Epithelial cell of prostate (primary cell): ENCODE measurements at regions not wholly inside any gene's neighbourhood (a gene's known extent, or its start where the extent isn't known, plus 50 kb on each side); places are given as distances from the start of the nearest gene placed in this dataset.

Experiments
- DNase-seq: peaks from one replicate; pipeline ENCODE4 v3.0.0-alpha.2; 2011; ENCODE audit warnings: low read depth, low spot score
- H3K27ac ChIP-seq: fragments of 450-650 bp; 2 replicates; pipeline ENCODE4 v1.5.1; 2017; ENCODE audit warnings: mild to moderate bottlenecking

DNA sequence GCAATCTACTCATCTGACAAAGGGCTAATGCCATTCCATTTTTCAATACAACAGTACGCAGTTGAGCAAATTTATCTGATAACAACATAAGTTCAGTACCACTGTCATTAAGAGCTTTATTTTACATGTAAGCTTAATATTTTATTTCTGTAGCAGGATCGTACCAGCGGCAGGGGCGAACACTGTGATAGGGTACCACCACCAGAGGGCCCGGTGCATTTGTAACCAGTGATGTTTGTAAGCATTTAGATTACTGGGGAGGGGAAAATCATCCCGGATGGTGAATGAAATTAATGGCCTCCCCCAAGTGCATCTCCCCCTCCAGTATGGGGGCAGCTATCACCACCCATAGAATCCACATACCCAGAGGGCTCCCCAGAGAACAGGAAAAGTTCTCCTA is 179.0 kb downstream of the ADGRA3 start:
- H3K27ac ChIP-seq = no peak overlapping the region
- DNase-seq = no peak

DNA sequence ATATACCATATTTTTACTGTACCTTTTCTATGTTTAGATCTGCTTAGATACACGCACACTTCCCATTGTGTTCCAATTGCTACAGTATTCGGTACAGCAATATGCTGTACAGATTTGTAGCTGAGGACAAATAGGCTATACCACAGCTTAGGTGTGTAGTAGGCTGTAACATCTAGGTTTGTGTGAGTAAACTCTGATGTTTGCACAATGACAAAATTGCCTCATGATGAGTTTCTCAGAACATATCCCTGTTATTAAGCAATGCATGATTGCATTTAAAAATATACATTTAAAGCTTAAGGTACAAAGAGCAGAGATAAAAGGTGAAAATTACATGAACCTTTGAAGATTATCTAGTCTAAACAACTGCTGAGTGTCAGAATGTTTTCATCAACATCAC is 181.7 kb downstream of the ADGRA3 start:
- no peak for DNase-seq

DNA sequence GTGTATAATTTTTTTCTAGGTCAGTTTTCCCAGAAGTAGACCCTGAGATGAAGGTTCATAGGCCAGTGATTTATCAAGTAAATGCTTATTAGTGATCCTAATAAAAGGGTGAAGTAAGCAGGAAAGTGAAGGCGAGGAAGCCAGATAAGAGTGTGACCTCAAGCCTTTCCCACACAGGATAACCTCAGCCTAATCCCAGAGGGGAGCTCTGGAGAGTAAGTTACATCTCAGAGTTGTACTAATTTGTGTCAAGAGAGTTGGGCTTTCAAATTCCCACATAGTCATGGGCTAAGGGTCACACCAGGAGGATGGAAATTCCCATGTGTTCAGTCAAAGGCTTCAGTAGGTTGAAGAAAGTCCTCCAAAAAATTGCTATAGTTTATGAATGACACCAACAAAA is 191.4 kb downstream of the ADGRA3 start:
- no peak for DNase-seq
- H3K27ac ChIP-seq = no peak overlapping the region

More for the DNA sequence above, 181.7 kb downstream of the ADGRA3 start:
- H3K27ac ChIP-seq = no peak overlapping the region

DNA sequence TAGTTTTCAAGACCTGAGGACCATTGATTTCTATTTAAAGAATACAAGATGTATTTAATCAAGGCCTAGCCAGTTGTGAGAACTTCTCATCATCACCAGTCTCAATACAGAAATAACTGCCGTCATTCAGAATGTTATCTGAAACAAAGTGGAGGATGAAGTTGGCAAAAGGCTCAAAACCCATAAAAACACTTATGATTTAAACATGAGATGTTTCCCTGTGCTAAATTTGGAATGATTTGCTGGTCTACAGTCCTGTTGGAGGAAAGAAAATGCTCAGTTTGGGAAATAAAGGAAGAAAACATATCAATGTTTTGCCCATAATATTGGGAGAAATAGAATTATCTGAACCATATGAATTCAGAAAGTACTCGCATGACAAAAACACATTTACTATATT is 192.2 kb downstream of the ADGRA3 start:
- DNase-seq = no peak
- H3K27ac ChIP-seq = no peak overlapping the region

DNA sequence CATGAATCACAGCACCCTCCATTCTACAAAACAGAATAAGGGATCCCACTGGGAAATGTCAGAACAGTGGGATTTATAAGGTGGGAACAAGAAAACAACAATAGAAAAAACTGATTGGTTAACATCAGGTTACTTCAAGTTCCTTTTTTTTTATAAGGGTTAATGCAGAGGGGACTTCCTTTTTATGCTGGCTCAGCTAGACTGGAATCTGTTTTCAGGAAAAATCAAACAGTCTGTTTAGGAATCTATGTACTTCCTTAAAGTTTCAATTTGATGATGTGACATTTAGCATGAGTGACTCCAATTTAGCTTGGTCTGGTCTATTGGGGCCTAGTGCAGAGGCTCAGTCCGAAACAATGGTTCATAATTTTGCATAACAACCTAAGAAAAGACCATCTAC is 192.9 kb downstream of the ADGRA3 start:
- H3K27ac ChIP-seq = no peak overlapping the region
- no peak for DNase-seq

DNA sequence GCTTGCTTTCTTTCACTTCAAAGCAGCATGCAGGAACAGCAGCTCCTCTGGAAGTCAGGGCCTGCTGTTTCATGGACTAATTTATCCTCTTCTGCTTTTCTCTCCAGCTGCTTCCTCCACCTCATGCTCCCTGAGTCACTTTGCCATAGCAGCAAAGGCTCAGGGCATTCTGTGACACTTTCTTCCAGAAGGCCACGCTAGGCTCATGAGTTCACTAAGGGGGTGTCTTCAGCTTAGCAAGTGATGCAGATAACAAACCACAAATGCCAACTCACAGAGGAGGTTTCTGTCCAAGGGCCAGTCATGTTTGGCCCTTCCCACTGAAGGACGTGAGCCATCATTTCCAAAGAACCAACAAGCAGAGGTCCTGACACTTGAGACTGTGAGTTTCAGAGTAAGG is 200.2 kb downstream of the ADGRA3 start:
- H3K27ac ChIP-seq = no peak overlapping the region
- no peak for DNase-seq

DNA sequence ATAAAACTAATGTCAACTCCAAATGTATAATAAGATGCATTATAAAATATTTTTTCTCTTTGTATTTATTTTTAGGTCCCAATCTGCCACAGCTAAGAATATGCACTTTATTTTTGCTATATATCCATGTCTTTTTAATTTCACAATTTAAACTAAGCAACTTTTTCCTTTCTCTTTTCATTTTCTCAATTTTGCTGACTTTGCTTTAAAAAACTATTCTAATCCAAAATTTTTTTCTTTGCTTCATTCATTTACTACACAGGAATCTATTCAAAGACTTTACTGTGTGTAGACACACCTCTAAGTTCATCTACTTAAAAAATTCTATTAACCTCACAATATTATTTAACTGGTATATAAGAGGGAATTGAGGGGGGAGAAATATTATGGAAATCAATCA is 201.9 kb downstream of the ADGRA3 start:
- DNase-seq = no peak
- no peak overlapping the region for H3K27ac ChIP-seq

DNA sequence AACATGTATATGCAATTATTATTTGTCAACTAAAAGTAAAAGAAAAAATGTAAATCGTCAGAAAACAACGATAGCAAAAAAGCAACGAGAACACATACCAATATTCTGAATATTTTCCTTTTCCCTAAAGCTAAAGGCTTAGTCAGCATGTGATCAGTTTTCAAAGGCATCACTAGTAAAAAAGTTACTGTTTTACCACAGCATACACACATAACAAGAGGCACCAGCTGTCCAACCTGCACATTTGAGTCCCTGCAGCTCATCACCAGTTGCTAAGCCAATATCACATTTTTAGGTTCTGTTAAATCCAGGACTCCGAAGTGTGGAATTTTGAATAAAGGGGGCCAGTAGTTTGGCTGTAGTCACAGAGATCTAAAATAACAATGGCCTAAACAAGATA is 203.8 kb downstream of the ADGRA3 start:
- DNase-seq = no peak
- no peak overlapping the region for H3K27ac ChIP-seq

DNA sequence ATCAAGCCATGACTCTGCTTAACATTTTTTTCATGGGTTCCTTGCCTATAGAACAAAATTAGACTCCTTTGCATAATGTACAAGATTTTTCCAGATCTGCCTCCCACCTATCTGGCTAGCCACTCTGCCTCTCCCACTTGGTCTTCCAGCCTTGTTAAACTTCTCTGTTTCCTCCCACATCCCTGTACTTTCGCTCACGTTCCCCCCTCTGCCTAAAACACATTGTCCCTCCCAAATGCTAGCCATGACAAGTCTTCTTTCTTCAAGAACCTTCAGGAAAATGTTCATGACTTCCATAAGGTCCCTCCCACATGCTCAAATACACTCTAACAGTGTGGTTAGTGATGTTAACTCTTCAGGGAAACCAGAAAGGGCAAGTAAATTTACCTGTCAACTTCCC is 214.6 kb downstream of the ADGRA3 start:
- no peak for DNase-seq
- no peak overlapping the region for H3K27ac ChIP-seq

DNA sequence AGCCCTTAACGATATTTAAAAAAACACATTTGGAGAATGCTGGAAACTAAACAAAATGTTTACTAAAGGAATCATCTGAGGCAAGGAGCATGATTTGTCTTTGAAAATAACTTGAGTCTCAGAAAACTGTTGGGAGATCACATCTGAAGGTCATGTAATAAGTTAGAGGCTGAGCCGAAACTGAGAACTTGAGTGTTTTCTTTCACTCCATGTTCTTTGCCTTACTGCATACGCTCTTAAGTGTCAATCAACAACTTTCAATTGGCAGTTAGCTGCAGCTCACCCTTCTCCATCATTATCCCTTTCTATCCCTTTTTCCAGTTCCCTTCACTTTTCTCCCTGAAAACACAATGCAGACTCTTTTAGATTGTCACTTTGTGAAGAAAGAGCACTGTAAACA is 216.2 kb downstream of the ADGRA3 start:
- DNase-seq = no peak
- no peak overlapping the region for H3K27ac ChIP-seq

DNA sequence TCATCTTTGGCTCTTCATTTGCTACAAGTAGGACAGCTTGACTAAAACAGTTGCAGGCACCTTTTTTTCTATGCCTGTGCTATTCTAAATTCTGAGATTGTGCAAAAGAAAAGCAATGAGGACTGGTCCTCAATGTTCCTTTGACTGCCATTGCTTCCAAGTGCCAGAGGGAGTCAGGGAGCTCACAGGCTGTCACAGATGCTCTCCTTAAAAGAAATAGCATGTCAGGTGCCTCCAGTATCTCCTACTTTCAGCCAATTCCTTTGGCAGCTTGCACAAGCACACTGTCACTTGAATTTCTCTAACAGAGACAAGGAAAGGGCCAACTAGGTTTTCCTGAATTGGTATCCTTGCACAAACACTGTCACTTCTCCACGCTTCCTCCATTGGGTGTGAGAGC is 228.2 kb downstream of the ADGRA3 start:
- no peak for DNase-seq

DNA sequence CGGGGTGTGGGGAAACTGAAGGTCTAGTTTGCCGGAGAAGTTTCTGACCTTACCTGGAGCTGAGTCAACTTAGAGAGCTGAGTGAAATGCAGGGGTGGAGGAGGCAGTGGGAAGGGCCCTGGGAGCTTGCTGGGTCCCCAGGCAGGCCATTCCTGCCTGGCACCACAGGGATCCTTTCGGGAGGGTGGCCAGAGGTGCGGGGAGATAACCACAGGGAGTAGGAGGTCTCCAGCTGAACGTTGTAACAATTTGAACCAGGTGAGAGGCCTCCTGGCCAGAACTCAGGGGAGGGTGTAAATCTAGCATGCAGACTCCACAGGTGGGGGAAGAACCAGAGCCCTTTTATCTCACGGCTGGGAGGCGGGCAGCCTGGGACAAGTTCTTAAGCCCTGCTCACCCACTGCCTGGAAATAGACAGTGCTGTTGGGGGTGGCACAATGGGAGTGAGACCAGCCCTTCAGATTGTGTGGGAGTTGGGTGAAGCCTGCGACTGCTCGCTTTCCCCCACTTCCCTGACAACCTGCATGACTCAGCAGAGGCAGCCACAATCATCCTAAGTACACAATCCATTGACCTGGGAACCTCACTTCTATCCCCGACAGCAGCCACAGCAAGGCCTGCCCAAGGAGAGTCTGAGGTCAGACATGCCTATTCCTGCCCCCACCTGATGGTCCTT is 247.4 kb downstream of the ADGRA3 start:
- no peak overlapping the region for H3K27ac ChIP-seq
- DNase-seq = no peak

More for the DNA sequence above, 228.2 kb downstream of the ADGRA3 start:
- H3K27ac ChIP-seq = no peak overlapping the region

DNA sequence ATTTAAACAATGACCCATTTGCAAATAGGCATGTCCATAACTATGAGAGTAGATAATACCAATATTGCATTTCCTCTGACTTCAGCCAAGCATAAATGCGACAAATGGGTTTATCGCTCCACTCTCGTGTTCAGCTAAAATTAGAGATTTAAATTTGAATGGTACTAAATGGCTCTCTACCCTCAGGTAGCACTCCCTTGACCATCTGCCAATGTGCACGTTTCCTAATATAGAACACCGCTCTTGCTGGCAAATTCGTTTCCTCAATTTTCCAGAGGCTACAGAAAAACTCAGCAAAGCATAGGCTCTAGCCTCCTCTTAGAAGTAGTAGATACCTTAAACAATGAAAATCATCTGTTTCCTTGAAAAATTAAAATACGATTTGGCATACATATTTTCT is 251.6 kb downstream of the ADGRA3 start:
- DNase-seq = no peak
- no peak overlapping the region for H3K27ac ChIP-seq

DNA sequence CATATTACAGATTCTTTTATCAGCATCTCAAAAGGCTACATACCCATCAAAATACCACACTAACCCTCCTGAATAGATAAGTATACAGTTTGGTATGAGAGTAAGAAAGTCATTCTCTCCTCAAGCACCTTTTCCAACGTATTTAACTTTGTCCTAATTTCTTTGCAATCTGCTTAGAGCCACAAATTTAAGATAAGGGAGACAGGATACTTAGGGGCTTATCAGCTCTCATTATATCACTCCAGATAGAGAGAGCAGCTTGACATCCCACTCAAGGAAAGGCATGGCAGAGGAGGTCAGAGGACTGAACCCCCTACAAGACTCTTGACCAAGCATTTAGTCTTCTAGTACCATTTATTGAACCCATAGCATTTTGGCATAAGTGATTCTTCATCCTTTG is 262.4 kb downstream of the ADGRA3 start:
- no peak overlapping the region for H3K27ac ChIP-seq
- no peak for DNase-seq

DNA sequence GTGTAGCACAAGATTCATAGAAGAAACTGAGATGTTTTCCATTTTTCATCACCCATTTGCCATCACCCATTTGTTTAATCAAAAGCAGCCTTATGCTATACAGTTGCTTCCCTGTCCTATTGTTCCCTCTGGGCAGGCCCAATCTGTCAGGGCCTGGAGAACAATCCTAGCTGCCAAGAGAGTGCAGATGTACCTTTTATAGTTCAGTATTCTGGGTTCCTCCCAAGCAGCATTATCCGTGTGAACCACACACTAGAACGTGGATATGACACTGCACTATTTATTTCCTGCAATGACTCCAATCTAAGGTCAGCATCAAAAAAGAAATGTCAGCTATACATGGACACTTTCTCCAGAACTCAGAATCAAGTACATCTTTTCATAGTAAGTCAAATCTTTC is 269.0 kb downstream of the ADGRA3 start:
- no peak overlapping the region for H3K27ac ChIP-seq
- DNase-seq = no peak

DNA sequence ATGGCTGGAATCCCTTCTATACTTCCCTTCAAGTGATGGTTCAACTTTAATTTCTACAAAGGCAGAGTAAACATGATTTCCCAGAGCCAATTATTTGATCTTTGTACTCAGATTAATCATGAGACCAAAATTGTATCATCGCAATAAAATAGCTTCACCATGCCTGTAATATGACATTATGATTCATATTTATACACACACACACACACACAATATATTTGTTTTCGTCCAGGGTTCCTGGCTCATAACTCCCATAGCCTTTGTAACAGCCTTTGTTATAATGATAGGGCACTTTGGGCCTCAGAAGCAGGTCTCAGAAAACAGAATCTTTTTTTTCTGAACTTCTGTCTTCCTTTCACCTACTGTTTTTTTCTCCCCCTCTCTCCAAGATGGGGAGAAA is 270.6 kb downstream of the ADGRA3 start:
- DNase-seq = no peak
- no peak overlapping the region for H3K27ac ChIP-seq

DNA sequence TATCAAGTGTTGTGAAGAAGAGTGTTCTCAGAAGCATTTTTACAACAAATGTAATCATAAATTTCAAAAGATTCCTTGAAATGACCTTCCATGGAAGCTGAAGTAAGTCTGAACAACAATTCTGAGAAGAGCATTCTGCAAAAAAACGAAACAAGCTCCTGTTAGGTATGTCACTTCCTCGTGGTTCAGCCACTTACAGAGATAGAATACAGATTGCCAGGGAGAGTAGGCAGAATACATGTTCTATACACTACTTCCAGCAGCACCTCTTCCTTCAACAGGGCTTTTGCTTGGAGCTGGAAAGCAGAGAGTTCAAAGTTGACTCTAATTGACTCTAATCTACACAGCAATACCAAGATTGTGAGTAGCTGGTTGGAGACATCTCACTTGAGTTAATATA is 274.5 kb downstream of the ADGRA3 start:
- no peak overlapping the region for H3K27ac ChIP-seq
- no peak for DNase-seq

DNA sequence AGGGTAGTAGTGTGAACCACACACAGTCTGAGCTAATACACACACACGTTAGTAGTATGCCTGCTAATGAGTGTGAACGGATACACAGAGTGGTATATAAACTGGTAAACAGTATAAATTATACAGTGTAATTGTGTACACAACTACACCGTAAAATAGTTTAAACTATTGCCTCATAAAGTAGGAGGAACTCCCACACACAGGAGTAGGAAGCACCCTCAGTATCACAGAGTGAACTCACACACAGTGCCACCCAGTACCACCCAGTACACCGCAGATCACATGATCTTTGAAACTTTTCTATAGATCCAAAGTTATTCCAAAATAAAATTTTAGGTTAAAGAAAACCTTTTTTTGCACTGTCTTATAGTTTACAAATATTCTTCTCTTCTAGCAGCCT is 275.1 kb downstream of the ADGRA3 start:
- no peak for DNase-seq
- H3K27ac ChIP-seq = no peak overlapping the region

DNA sequence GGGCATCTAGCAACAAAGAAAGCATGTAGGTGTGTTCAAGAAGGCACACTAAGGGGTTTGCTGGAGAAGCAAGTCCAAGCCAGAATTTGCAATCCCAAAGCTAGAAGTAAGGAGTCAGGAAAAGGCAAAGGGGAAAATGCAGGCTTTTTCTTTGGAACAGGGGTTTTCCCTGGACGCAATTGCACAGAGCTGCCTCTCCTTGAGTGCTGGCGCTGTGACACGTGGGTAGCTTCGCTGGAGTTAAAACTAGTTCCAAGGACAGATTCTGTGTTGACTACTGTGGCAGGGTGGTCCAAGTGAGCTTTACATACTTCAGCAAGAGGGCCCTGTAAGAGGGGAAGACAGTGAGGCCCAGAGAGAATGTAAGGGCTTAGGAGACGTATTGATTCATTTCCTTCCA is 277.1 kb downstream of the ADGRA3 start:
- no peak for DNase-seq
- no peak overlapping the region for H3K27ac ChIP-seq

DNA sequence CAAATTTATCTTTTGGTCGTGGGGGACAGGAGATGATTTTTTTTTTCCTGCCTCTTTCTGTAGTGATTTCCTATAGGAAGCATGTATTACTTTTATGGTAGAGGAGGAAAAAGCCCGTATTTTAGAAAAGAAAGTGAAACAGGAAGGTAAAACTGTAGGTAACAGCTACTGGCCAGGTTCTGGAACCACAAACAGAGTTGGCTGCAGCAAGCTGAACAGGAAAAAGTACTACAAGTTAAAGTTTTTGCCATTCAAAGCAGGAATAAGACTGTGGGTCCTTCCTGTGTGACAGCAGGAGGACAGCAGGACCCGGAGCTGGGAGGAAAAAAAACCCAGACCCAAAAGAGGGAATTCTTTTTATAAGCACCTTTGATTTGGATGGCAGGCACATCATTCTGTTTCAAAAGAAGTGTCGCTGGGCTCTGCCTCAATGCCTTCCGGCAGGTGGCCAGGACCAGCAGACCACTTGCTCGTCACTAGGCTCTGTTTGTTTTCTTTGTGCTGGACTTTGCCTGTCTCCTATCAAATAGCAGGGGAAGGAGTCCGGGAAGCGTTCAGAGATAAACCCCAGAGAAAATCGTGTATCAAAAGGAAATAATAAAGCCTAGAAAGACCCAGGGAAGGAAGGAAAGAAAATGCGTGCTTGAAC is 277.9 kb downstream of the ADGRA3 start:
- no peak for DNase-seq
- H3K27ac ChIP-seq = no peak overlapping the region

DNA sequence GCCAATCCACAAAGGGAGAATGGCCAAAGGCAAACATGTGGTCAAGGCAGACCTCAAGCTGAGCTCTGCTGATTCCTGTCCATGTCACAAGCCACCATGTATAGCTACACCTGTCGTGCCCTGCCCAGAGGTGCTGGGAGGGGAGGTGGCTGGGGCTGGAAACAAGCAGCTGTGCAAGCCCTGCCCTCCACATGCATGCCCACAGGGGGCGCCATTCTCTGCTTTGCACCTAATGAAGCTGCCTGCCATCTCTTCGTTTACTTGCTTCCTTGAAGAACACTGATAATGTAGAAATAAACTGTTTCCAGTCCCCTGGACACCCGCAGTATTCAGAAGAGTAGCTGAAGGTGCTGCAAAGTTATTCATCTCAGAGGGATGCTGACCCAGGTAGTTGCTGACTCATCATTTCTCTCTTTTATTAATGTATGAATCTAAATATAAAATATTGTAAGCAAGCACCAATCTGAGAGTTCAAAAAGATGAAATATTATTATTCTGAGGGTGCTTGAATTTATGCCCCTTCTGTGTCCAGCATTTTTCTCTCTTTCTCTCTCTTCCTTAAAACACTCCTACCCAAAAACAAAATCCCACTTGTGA is 278.6 kb downstream of the ADGRA3 start:
- no peak for DNase-seq
- no peak overlapping the region for H3K27ac ChIP-seq

DNA sequence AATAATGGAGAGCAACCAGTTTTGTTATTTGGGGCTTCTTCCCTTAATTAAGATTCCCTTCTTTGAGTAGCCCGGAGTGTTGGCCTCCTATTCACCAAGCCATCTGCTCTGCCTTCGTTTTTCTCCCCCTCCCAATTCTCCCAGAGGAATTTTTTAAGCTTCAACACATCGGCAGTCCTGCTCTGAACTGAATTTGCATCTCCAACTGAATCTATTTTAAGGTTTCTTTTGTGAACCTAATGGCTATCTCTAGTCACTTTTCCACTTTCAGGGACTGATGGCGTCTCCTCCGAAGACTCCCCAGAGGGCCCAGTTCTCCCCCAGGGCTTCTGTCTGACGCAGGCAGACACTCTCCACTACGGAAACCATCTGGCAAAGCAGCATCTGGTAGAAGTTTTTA is 280.2 kb downstream of the ADGRA3 start:
- H3K27ac ChIP-seq = no peak overlapping the region
- DNase-seq = no peak
